Nephron progenitor cell (in vitro differentiated cells): ENCODE measurements at regions not wholly inside any gene's neighbourhood (a gene's known extent, or its start where the extent isn't known, plus 50 kb on each side); places are given as distances from the start of the nearest gene placed in this dataset.

ENCODE experiments used
- DNase-seq: peaks from one replicate; pipeline ENCODE4 v3.0.0; 2021
- H3K27ac Mint-ChIP-seq: 2 replicates; pipeline ENCODE4 v1.8.0; 2021; ENCODE audit warnings: mild to moderate bottlenecking, moderate library complexity, mixed read lengths
- H3K27me3 Mint-ChIP-seq: 2 replicates; pipeline ENCODE4 v1.8.0; 2021; ENCODE audit warnings: mild to moderate bottlenecking, low read depth, mixed read lengths; ENCODE audit not compliant: poor library complexity
- H3K36me3 Mint-ChIP-seq: 2 replicates; pipeline ENCODE4 v1.8.0; 2021; ENCODE audit warnings: low read depth, mixed read lengths
- H3K4me1 Mint-ChIP-seq: 2 replicates; pipeline ENCODE4 v1.8.0; 2021; ENCODE audit warnings: mixed read lengths
- H3K4me3 Mint-ChIP-seq: 2 replicates; pipeline ENCODE4 v1.8.0; 2021; ENCODE audit warnings: mild to moderate bottlenecking, moderate library complexity, mixed read lengths
- H3K9me3 Mint-ChIP-seq: 2 replicates; pipeline ENCODE4 v1.8.0; 2021; ENCODE audit warnings: mild to moderate bottlenecking, moderate library complexity, mixed read lengths
- CTCF ChIP-seq: fragments of 200-600 bp; sonication (generic); IDR thresholded peaks from 2 replicates; pipeline ENCODE4 v1.5.0; 2021; ENCODE audit warnings: antibody characterized with exemption

- H3K4me3 Mint-ChIP-seq = no peak overlapping the region
- no peaks in the 10 kb centered on the region for H3K27me3 Mint-ChIP-seq
- no peaks in the 10 kb centered on the region for H3K4me1 Mint-ChIP-seq
- DNase-seq = no peak
- H3K36me3 Mint-ChIP-seq = peaks cover 16% of the 10 kb centered on the region
- H3K27ac Mint-ChIP-seq = no peak overlapping the region
- peaks cover 15% of the 10 kb centered on the region for H3K9me3 Mint-ChIP-seq
- TF ChIP-seq CTCF = no peak
Observed at GRCh38 chr10:52988923-52989322, 216.3 kb upstream of the MBL2 start.

GRCh38 chr10:52986125-52986524 lies 213.5 kb upstream of the MBL2 start:
- H3K4me3 Mint-ChIP-seq = no peak overlapping the region
- H3K4me1 Mint-ChIP-seq = no peaks in the 10 kb centered on the region
- H3K36me3 Mint-ChIP-seq = peaks cover 10% of the 10 kb centered on the region
- no peaks in the 10 kb centered on the region for H3K27me3 Mint-ChIP-seq
- no peak overlapping the region for H3K27ac Mint-ChIP-seq
- H3K9me3 Mint-ChIP-seq = peaks cover 10% of the 10 kb centered on the region
- no peak for TF ChIP-seq CTCF
- DNase-seq = no peak

GRCh38 chr10:52984169-52984568 lies 211.6 kb upstream of the MBL2 start:
- Mint-ChIP-seq H3K4me1 (no peaks in the 10 kb centered on the region), H3K36me3 (no peaks in the 10 kb centered on the region), H3K4me3 (no peak overlapping the region), H3K27ac (no peak overlapping the region), H3K27me3 (no peaks in the 10 kb centered on the region), H3K9me3 (no peaks in the 10 kb centered on the region)
- TF ChIP-seq CTCF = no peak
- no peak for DNase-seq

GRCh38 chr10:52979295-52979990 lies 206.9 kb upstream of the MBL2 start:
- Mint-ChIP-seq H3K36me3 (peaks cover 4% of the 10 kb centered on the region), H3K27me3 (no peaks in the 10 kb centered on the region), H3K27ac (peak overlapping the region; percentile 20), H3K4me3 (no peak overlapping the region), H3K4me1 (peaks cover 17% of the 10 kb centered on the region), H3K9me3 (no peaks in the 10 kb centered on the region)
- no peak for DNase-seq
- TF ChIP-seq CTCF = no peak

GRCh38 chr10:52977581-52977980 lies 205.0 kb upstream of the MBL2 start:
- TF ChIP-seq CTCF = no peak
- H3K27ac Mint-ChIP-seq = peak overlapping the region; percentile 4
- peaks cover 10% of the 10 kb centered on the region for H3K9me3 Mint-ChIP-seq
- no peak for DNase-seq
- H3K36me3 Mint-ChIP-seq = peaks cover 15% of the 10 kb centered on the region
- peaks cover 31% of the 10 kb centered on the region for H3K4me1 Mint-ChIP-seq
- H3K27me3 Mint-ChIP-seq = no peaks in the 10 kb centered on the region
- no peak overlapping the region for H3K4me3 Mint-ChIP-seq
